ENCODE measurements at regions not wholly inside any gene's neighbourhood (a gene's known extent, or its start where the extent isn't known, plus 50 kb on each side); places are given as distances from the start of the nearest gene placed in this dataset.
"Not testable (repeated sequence)": the region's sequence is repeated elsewhere in the genome, so short reads cannot be mapped to it uniquely, and the experiment has no call there.

- DNase-seq (ENCODE audit: low read depth in 4 of 4, low spot score in 3 of 4) = no peak
Measured at GRCh38 chr2:83991992-83992391, 467.1 kb downstream of the SUCLG1 start.

GRCh38 chr2:83990636-83991035 lies 468.4 kb downstream of the SUCLG1 start:
- no peak for DNase-seq (ENCODE audit: low read depth in 4 of 4, low spot score in 3 of 4)

GRCh38 chr2:83976628-83977027 lies 482.5 kb downstream of the SUCLG1 start:
- not testable (repeated sequence) for DNase-seq (ENCODE audit: low read depth in 4 of 4, low spot score in 3 of 4)

- no peak for DNase-seq (ENCODE audit: low read depth in 4 of 4, low spot score in 3 of 4)
Measured at GRCh38 chr2:83972128-83972527, 487.0 kb downstream of the SUCLG1 start.

- DNase-seq (ENCODE audit: low read depth in 4 of 4, low spot score in 3 of 4) = no peak
Measured at GRCh38 chr2:83971547-83971946, 487.5 kb downstream of the SUCLG1 start.

- DNase-seq (ENCODE audit: low read depth in 4 of 4, low spot score in 3 of 4) = no peak
Measured at GRCh38 chr2:83970217-83970929, 488.7 kb downstream of the SUCLG1 start.

GRCh38 chr2:83969085-83969484 lies 490.0 kb downstream of the SUCLG1 start:
- DNase-seq (ENCODE audit: low read depth in 4 of 4, low spot score in 3 of 4) = no peak

- no peak for DNase-seq (ENCODE audit: low read depth in 4 of 4, low spot score in 3 of 4)
Measured at GRCh38 chr2:83967854-83968253, 491.2 kb downstream of the SUCLG1 start.

- DNase-seq (ENCODE audit: low read depth in 4 of 4, low spot score in 3 of 4) = not testable (repeated sequence)
Measured at GRCh38 chr2:83966946-83967345, 492.1 kb downstream of the SUCLG1 start.

- DNase-seq (ENCODE audit: low read depth in 4 of 4, low spot score in 3 of 4) = no peak
Measured at GRCh38 chr2:83961512-83961911, 497.6 kb downstream of the SUCLG1 start.

GRCh38 chr2:83960371-83960770 lies 498.7 kb downstream of the SUCLG1 start:
- no peak for DNase-seq (ENCODE audit: low read depth in 4 of 4, low spot score in 3 of 4)

GRCh38 chr2:83959266-83959665 lies 499.8 kb downstream of the SUCLG1 start:
- no peak for DNase-seq (ENCODE audit: low read depth in 4 of 4, low spot score in 3 of 4)

- DNase-seq (ENCODE audit: low read depth in 4 of 4, low spot score in 3 of 4) = no peak
Measured at GRCh38 chr2:83956991-83957390, 502.1 kb downstream of the SUCLG1 start.

- no peak for DNase-seq (ENCODE audit: low read depth in 4 of 4, low spot score in 3 of 4)
Measured at GRCh38 chr2:83953697-83954096, 505.4 kb downstream of the SUCLG1 start.

GRCh38 chr2:83951378-83951947 lies 507.6 kb downstream of the SUCLG1 start:
- no peak for DNase-seq (ENCODE audit: low read depth in 4 of 4, low spot score in 3 of 4)

GRCh38 chr2:83949361-83949760 lies 509.7 kb downstream of the SUCLG1 start:
- DNase-seq (ENCODE audit: low read depth in 4 of 4, low spot score in 3 of 4) = no peak

GRCh38 chr2:83944191-83944590 lies 514.9 kb downstream of the SUCLG1 start:
- no peak for DNase-seq (ENCODE audit: low read depth in 4 of 4, low spot score in 3 of 4)

GRCh38 chr2:83943265-83943664 lies 515.8 kb downstream of the SUCLG1 start:
- DNase-seq (ENCODE audit: low read depth in 4 of 4, low spot score in 3 of 4) = no peak

- no peak for DNase-seq (ENCODE audit: low read depth in 4 of 4, low spot score in 3 of 4)
Measured at GRCh38 chr2:83941886-83942285, 517.2 kb downstream of the SUCLG1 start.

GRCh38 chr2:83933749-83934148 lies 525.3 kb downstream of the SUCLG1 start:
- DNase-seq (ENCODE audit: low read depth in 4 of 4, low spot score in 3 of 4) = no peak

- no peak for DNase-seq (ENCODE audit: low read depth in 4 of 4, low spot score in 3 of 4)
Measured at GRCh38 chr2:83923531-83923930, 535.5 kb downstream of the SUCLG1 start.

GRCh38 chr2:83916559-83916958 lies 542.5 kb downstream of the SUCLG1 start:
- no peak for DNase-seq (ENCODE audit: low read depth in 4 of 4, low spot score in 3 of 4)

- DNase-seq (ENCODE audit: low read depth in 4 of 4, low spot score in 3 of 4) = no peak
Measured at GRCh38 chr2:83915381-83915780, 543.7 kb downstream of the SUCLG1 start.

Data from left renal pelvis (tissue), 4 donors.